ENCODE measurements at regions not wholly inside any gene's neighbourhood (a gene's known extent, or its start where the extent isn't known, plus 50 kb on each side); places are given as distances from the start of the nearest gene placed in this dataset.
A peak's percentile ranks its signal among the peaks of the same experiment; 100 is the strongest.
"Not testable (repeated sequence)": the region's sequence is repeated elsewhere in the genome, so short reads cannot be mapped to it uniquely, and the experiment has no call there.

DNA sequence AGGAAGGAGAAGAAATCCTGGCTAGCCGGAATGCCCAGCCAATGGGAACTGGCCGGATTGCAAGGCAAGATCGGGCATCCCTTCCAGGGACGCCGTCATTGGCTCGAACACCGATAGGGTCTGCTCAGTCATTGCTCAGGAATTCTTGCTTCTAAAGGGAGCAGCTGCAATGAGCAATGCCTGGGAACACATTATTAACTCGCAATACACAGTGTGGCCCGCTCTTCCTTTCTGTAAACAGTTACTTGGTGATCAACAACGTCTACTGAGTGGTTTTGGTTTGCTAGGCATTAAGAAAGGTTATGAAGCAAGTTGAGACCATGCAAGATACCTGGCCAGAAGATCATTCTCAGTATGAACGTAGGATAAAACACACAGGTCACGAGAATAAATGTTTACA is 165.4 kb upstream of the CITED2 start:
- DNase-seq (ENCODE audit: low read depth): peak; percentile 92

DNA sequence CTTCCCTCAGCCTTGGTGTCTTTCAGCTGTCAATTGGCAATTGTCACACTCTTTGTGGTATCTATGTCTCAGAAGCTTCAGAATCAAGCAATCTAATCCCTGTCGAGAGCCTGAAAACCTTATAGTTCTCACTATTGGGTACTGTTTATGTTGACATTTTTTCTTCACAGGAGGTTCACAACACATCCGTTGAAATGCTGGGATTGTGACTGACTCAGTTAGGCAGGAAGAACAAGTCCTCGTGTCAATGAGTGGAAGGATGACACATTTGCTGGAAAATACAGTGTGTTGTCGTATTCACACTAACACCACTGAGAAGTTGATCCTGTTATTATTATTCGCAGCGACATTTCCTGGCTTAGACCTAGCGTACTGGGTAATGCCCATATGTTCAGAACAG is 163.9 kb upstream of the CITED2 start:
- no peak for DNase-seq (ENCODE audit: low read depth)

DNA sequence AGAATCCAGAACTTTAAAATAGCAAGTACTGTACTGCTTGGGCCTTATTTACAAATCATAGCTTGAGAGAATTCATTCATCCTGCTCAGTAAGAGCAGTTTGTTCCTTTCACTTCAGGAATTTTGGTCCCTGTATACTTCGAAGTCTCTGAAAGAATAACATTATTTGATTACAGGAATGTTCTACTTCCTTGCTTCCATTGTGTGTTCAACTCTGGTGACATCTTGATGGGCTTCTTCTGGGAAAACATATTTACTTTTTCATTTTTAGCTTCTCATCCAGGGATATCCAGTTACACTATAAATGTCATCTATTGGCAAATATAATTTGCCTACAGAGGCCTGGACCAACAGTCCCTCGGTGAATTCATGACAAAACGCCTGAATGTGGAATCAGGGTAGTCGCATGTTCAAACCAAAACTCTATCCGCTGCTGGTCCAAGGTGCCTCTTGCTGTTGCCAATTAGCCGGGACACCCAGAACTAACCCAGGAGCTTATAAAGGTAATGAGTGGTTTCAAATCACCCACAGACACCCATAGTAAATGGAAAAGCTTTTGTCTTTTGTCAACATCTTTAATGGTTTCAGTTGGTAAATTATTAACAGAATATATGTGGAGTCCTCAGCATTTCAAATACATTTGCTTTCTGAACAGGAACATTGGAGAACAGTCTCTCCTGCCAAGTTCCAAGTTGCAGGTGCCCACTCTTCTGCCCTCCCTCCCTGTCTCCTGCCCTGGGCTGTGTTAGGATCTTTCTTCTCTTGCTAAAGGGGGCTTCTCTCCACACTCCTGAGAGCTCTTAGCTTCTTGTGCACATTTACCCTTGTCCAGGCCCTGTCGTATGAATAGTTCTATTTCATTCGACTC is 162.5 kb upstream of the CITED2 start:
- DNase-seq (ENCODE audit: low read depth): no peak

DNA sequence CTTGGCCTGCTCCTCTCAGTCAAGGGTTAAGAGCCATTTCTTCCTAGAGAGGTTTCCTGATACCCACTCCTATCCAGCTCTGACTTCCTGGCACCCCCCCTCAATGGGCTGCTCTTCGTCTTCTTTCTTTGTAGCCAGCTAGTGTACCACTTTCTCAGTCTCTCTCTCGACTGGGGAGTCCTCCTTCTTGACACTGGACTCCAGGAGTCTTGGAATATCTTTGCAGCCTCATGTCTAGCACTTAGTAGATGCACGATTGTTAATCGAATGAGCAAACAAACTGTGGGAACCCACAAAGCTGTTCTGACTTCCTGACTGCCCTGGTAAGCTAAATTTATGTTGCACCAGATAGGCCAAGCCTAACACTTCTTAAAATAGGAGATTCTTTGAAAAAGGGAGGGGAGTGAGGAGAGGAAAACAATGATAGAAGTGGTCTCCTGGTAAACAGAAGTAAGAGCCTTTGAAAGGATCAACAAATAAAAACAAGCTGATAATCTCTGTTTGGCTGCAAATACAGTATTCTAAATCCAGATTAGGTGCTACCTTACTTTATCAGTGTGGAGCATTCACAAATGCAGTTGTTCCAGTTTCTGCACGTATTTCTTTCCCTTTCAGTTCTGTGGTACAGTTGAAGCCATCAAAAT is 160.1 kb upstream of the CITED2 start:
- no peak for DNase-seq (ENCODE audit: low read depth)

- peak; percentile 80 for DNase-seq (ENCODE audit: low read depth)
Measured at GRCh38 chr6:139533573-139534471, 159.4 kb upstream of the CITED2 start.

- DNase-seq (ENCODE audit: low read depth): no peak
Measured at GRCh38 chr6:139533171-139533570, 158.7 kb upstream of the CITED2 start.

- no peak for DNase-seq (ENCODE audit: low read depth)
Measured at GRCh38 chr6:139531148-139532115, 157.0 kb upstream of the CITED2 start.

DNA sequence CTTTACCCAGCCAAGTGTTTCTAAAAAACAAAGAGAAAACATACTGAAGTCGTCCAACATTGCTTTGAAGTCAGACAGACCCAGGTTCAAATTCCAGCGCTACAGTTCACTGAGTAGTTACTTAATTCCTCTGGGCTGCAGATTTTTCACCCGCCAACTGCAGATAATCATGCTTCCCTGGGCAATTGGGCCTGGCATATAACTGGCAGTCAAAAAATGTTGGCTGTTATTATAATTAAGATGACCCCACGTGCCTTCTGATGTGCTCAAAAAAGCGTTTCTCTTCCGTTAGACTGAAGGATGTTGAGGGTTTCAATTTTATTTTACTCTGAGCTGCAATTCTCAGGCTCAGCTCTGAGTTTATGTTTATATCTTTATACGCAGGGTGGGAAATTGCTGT is 156.1 kb upstream of the CITED2 start:
- no peak for DNase-seq (ENCODE audit: low read depth)

GRCh38 chr6:139529420-139529819 is 155.0 kb upstream of the CITED2 start:
- no peak for DNase-seq (ENCODE audit: low read depth)

GRCh38 chr6:139528471-139528870 is 154.0 kb upstream of the CITED2 start:
- no peak for DNase-seq (ENCODE audit: low read depth)

DNA sequence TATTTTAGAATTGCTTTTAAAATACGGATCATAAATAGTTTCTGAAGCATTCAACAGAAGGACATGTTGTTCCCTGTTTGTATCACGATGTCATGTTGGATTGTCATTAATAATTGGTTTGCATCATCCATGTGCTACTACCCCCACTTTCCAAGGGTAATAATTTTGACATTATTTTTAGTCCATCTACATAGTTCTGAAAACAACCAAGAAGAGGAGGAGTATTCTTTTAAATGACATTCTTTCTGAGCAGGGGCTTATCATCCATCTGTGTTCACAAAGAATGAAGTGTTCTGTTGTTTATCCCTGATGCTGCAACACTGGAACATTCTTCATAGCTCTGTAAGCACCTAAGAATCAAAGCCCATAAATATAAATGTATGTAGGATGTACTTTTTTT is 151.0 kb upstream of the CITED2 start:
- no peak for DNase-seq (ENCODE audit: low read depth)

DNA sequence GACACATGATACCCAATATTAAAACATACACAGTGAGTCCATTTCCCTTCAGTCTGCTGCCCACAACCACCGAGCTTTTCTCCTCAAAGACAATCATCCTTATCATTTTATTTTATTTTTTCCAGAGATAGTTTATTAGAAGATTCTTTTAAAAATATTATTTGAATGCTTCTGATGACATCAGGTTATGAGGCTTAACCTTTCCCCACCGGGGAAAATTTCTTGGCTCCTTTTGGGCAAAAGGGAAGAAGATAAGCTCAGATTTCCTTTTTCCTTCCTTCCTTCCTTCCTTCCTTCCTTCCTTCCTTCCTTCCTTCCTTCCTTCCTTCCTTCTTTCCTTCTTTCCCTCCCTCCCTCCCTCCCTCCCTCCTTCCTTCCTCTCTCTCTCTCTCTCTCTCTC is 149.5 kb upstream of the CITED2 start:
- no peak for DNase-seq (ENCODE audit: low read depth)

- DNase-seq (ENCODE audit: low read depth): no peak
Measured at GRCh38 chr6:139522511-139523220, 148.2 kb upstream of the CITED2 start.

DNA sequence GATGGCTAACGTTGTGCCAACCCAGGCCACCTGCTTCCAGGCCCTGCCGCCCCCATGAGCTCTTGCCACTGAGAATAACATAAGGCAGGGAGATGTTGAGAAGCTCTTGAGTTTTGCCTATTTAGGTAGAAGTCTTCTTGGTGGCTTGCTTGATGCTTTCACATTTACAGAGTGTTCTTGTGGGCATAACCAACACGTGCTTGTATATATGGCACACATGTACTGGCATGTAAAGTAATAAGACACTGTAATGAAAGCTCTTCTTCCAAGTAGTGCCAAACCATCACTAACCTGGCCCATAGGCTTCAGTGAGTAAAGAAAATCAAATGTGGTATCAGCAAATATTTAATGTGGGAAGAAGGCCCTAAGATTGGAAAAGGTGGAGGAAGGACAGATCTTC is 146.9 kb upstream of the CITED2 start:
- no peak for DNase-seq (ENCODE audit: low read depth)

GRCh38 chr6:139520321-139520768 is 145.9 kb upstream of the CITED2 start:
- no peak for DNase-seq (ENCODE audit: low read depth)

GRCh38 chr6:139519571-139520031 is 145.2 kb upstream of the CITED2 start:
- DNase-seq (ENCODE audit: low read depth): peak; percentile 78

DNA sequence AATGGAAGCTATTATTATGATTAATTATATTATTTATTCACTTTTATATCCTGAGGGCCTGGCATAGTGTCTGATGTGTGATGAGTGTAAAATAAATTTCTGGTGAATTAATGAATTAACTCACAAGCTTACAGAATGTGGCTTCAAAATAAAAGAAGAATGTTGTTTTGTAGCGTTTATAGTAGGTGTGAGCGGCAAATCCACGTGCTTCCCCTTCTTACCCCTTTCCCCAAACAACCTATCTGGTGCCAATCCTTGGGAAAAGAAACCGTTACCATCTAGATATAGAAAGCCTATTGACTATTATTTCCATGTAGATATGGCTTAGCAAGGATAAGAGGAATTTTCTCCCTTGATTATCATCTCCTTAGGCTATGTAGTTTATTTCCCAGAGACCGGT is 144.6 kb upstream of the CITED2 start:
- DNase-seq (ENCODE audit: low read depth): no peak

DNA sequence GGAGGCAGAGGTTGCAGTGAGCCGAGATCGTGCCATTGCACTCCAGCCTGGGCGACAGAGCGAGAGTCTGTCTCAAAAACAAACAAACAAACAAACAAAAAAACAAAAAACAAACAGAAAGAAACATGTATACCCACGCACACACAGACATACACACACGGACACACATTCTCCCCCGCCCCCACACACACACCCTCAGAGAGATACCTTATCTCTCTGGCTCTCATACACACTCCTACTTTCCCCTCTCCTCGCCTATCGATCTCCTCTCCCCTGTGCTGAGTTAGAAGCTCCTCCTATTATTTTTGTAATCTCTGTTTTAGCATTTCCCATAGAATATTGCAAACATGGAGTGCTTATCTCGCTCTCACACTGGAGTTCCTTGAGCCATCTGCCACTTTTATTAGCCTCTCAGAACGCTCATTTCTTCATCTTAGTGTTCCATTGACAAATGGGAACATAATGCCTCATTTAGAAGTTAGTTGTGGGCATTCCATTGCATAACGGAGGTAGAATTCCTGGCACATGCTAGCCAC is 144.2 kb upstream of the CITED2 start:
- no peak for DNase-seq (ENCODE audit: low read depth)

DNA sequence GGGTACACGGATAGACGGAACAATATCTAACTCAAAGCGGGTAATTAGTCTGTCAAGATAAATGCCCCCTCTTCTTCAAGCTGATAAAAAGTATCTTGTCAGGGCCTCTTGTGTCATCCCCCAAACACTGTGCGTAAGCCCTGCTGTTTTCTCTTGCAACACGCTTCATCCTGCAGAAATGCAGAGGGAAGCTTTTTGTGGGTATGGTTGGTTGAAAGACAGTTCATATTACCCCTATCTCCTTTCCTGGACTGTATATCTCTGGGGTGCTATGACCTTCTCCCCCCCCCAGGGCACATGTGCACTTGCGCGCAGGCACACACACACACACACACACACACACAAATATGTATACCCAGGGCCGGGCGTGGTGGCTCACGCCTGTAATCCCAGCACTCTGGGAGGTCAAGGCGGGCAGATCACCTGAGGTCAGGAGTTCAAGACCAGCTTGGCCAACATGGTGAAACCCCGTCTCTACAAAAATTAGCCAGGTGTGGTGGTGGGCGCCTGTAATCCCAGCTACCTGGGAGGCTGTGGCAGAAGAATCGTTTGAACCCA is 143.6 kb upstream of the CITED2 start:
- DNase-seq (ENCODE audit: low read depth): not testable (repeated sequence)

DNA sequence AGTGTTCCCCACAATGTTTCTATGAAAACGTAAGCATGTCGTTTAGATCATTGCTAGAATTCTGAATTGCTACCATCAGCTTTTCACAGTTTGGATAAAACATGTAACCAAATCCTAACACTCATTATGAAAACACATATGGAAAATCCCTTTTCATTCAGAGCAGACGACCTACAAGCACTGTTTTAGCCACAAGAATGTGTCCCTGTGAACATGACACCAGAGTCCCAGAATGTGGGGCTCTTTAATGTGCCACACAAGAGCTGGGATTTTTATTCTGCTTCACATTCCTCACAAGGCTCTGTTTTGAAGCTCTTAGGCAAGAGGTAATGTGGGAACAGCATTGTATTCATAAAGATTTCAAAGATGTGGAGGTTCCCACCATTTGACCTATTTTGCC is 141.1 kb upstream of the CITED2 start:
- peak; percentile 51 for DNase-seq (ENCODE audit: low read depth)
